ENCODE measurements at regions not wholly inside any gene's neighbourhood (a gene's known extent, or its start where the extent isn't known, plus 50 kb on each side); places are given as distances from the start of the nearest gene placed in this dataset.

DNA sequence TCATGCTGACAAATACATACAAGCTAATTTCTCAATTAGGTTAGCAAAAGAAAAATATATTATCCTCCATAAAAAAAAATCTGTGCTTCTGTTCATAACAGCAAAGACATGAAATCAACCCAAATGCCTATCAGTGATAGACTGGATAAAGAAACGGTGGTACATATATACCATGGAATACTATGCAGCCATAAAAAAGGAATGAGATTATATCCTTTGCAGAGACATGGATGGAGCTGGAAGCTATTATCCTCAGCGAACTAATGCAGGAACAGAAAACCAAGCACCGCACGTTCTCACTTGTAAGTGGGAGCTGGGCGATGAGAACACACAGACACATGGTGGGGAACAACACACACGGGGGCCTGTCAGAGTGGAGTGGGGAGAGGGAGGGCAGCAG is 84.0 kb upstream of the PALMD start:
- no peak overlapping the region for H2BK15ac ChIP-seq (ENCODE audit: low read depth, poor library complexity, severe bottlenecking)
- no peaks in the 10 kb centered on the region for H3K79me1 ChIP-seq (replicated peaks; ENCODE audit: low read length, poor library complexity, severe bottlenecking)
- 96% methylated on average over 5 of the region's 6 CpGs for WGBS
- peaks cover 6% of the 10 kb centered on the region for H3K4me1 ChIP-seq (ENCODE audit: control insufficient read depth, insufficient read depth, low read depth, low read length)
- no peak overlapping the region for H2AFZ ChIP-seq (ENCODE audit: low read depth, low read length)
- no peak overlapping the region for H3K4me3 ChIP-seq (ENCODE audit: insufficient read depth in 1 of 2, low read depth in 1 of 2, low read length in 2 of 2)
- no peak for DNase-seq
- H3K27me3 ChIP-seq (ENCODE audit: control insufficient read depth in 1 of 2, insufficient read depth in 1 of 2, low read length in 2 of 2), result no peaks in the 10 kb centered on the region
- H3K27ac ChIP-seq (ENCODE audit: low read length, poor library complexity, severe bottlenecking), result no peak overlapping the region
- H2BK12ac ChIP-seq (ENCODE audit: low read length in 2 of 2), result no peak overlapping the region
- no peak overlapping the region for H3K14ac ChIP-seq (ENCODE audit: low read length in 2 of 2)
- no peak overlapping the region for H3K4me2 ChIP-seq (ENCODE audit: low read length, poor library complexity, severe bottlenecking)
- no peak overlapping the region for H4K91ac ChIP-seq (ENCODE audit: low read length)
- no peak overlapping the region for H2BK5ac ChIP-seq (ENCODE audit: low read depth, low read length, poor library complexity, severe bottlenecking)
- H3K9me3 ChIP-seq (ENCODE audit: control insufficient read depth, low read length), result no peaks in the 10 kb centered on the region
- H4K8ac ChIP-seq (ENCODE audit: low read length), result no peak overlapping the region
- no peak overlapping the region for H3K4ac ChIP-seq (ENCODE audit: low read depth in 1 of 2, low read length in 2 of 2)
- H2AK5ac ChIP-seq (ENCODE audit: low read length, severe bottlenecking), result no peak overlapping the region
- H3K9ac ChIP-seq (ENCODE audit: low read length), result no peak overlapping the region
- no peak overlapping the region for H3K23ac ChIP-seq (ENCODE audit: low read length in 2 of 2)
- H2BK120ac ChIP-seq (ENCODE audit: low read depth, low read length), result no peak overlapping the region
- no peaks in the 10 kb centered on the region for H3K36me3 ChIP-seq (ENCODE audit: control insufficient read depth in 1 of 2, insufficient read depth in 2 of 2, low read depth in 1 of 2, low read length in 2 of 2)
- no peak overlapping the region for H3K18ac ChIP-seq (ENCODE audit: low read depth in 1 of 2, low read length in 2 of 2)

DNA sequence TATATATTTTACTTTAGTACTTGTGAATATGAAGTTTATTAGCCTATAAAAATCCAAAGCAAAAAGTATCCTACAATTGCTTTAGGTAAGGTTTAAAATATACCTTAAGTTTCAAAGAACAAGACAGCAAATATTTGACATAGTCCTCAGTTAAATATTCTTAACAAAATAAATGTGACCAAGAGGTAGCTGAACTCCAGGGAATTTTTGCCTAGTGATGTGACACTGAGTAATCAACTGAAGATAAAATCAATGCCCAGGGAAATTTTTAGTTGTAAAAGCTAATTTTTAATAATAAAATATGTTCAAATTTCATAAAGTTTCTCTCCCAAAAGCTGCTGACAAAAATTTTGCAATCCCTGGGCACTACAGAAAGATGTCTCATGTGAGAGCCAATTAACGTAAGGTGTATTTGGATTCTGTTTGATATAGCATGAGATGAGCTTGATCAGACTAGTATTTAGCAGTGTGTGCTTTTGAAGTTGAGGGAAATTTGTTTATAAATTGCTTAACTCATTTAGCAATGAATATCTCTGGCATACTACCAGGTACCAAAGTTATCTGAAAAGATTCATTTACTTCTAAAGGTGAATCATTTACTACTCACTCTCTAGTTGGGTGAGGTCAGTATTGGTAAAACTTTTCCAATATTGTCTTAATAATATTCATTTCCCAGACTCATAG is 80.2 kb upstream of the PALMD start:
- Histone ChIP-seq H3K27me3 (ENCODE audit: control insufficient read depth in 1 of 2, insufficient read depth in 1 of 2, low read length in 2 of 2) (no peaks in the 10 kb centered on the region), H3K4me1 (ENCODE audit: control insufficient read depth, insufficient read depth, low read depth, low read length) (no peaks in the 10 kb centered on the region), H3K9ac (ENCODE audit: low read length) (no peak overlapping the region), H4K8ac (ENCODE audit: low read length) (no peak overlapping the region), H2BK15ac (ENCODE audit: low read depth, poor library complexity, severe bottlenecking) (no peak overlapping the region), H2AK5ac (ENCODE audit: low read length, severe bottlenecking) (no peak overlapping the region), H3K4me2 (ENCODE audit: low read length, poor library complexity, severe bottlenecking) (no peak overlapping the region), H2AFZ (ENCODE audit: low read depth, low read length) (no peak overlapping the region), H3K27ac (ENCODE audit: low read length, poor library complexity, severe bottlenecking) (no peak overlapping the region), H3K4ac (ENCODE audit: low read depth in 1 of 2, low read length in 2 of 2) (no peak overlapping the region), H2BK5ac (ENCODE audit: low read depth, low read length, poor library complexity, severe bottlenecking) (no peak overlapping the region), H3K23ac (ENCODE audit: low read length in 2 of 2) (no peak overlapping the region), H3K79me1 (replicated peaks; ENCODE audit: low read length, poor library complexity, severe bottlenecking) (no peaks in the 10 kb centered on the region), H3K4me3 (ENCODE audit: insufficient read depth in 1 of 2, low read depth in 1 of 2, low read length in 2 of 2) (no peak overlapping the region), H2BK12ac (ENCODE audit: low read length in 2 of 2) (no peak overlapping the region), H2BK120ac (ENCODE audit: low read depth, low read length) (no peak overlapping the region), H3K36me3 (ENCODE audit: control insufficient read depth in 1 of 2, insufficient read depth in 2 of 2, low read depth in 1 of 2, low read length in 2 of 2) (no peaks in the 10 kb centered on the region), H3K14ac (ENCODE audit: low read length in 2 of 2) (no peak overlapping the region), H3K18ac (ENCODE audit: low read depth in 1 of 2, low read length in 2 of 2) (no peak overlapping the region), H4K91ac (ENCODE audit: low read length) (no peak overlapping the region), H3K9me3 (ENCODE audit: control insufficient read depth, low read length) (no peaks in the 10 kb centered on the region)
- 100% methylated on average over 1 of the region's 1 CpG for WGBS
- DNase-seq, result no peak

DNA sequence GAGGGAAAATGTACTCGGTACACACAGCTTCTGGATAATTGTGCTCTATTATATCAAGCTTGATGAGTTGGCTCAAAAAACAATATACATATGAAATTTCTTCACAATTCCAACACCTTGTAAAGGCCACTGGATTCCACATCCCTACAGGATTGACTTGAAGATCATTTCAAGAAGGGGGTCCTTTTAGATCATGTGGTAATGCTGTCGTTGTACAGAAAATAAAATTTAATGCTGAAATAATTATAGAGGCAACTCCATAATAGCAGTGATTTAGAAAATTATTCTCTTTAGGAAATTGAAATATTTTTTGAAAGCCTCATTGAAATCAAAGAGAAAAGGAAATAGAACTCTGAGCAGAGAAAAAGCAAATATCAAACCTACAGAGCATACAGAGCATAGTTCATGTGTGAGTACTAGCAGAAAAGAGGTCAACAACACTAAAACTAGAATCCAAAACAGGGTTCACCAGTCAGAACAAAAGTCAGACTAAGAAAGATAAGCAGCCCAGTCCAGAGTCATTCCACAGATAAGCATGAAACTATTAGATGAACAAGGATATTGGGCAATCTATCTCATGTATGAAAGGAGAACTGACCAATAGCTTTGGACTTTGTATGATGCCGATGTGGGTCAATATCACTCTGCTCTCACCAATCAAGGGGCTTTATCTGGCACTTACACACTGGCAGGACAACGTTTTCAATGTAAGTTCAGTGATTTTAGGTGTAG is 79.5 kb upstream of the PALMD start:
- Histone ChIP-seq H3K9ac (ENCODE audit: low read length) (no peak overlapping the region), H2BK15ac (ENCODE audit: low read depth, poor library complexity, severe bottlenecking) (no peak overlapping the region), H4K91ac (ENCODE audit: low read length) (no peak overlapping the region), H2AK5ac (ENCODE audit: low read length, severe bottlenecking) (no peak overlapping the region), H4K8ac (ENCODE audit: low read length) (no peak overlapping the region), H3K4ac (ENCODE audit: low read depth in 1 of 2, low read length in 2 of 2) (no peak overlapping the region), H3K18ac (ENCODE audit: low read depth in 1 of 2, low read length in 2 of 2) (no peak overlapping the region), H2BK120ac (ENCODE audit: low read depth, low read length) (no peak overlapping the region), H3K4me3 (ENCODE audit: insufficient read depth in 1 of 2, low read depth in 1 of 2, low read length in 2 of 2) (no peak overlapping the region), H3K27me3 (ENCODE audit: control insufficient read depth in 1 of 2, insufficient read depth in 1 of 2, low read length in 2 of 2) (no peaks in the 10 kb centered on the region), H3K4me2 (ENCODE audit: low read length, poor library complexity, severe bottlenecking) (no peak overlapping the region), H3K27ac (ENCODE audit: low read length, poor library complexity, severe bottlenecking) (no peak overlapping the region), H3K79me1 (replicated peaks; ENCODE audit: low read length, poor library complexity, severe bottlenecking) (no peaks in the 10 kb centered on the region), H3K23ac (ENCODE audit: low read length in 2 of 2) (no peak overlapping the region), H3K9me3 (ENCODE audit: control insufficient read depth, low read length) (no peaks in the 10 kb centered on the region), H2BK12ac (ENCODE audit: low read length in 2 of 2) (no peak overlapping the region), H3K14ac (ENCODE audit: low read length in 2 of 2) (no peak overlapping the region), H3K4me1 (ENCODE audit: control insufficient read depth, insufficient read depth, low read depth, low read length) (no peaks in the 10 kb centered on the region), H2BK5ac (ENCODE audit: low read depth, low read length, poor library complexity, severe bottlenecking) (no peak overlapping the region), H3K36me3 (ENCODE audit: control insufficient read depth in 1 of 2, insufficient read depth in 2 of 2, low read depth in 1 of 2, low read length in 2 of 2) (no peaks in the 10 kb centered on the region), H2AFZ (ENCODE audit: low read depth, low read length) (no peak overlapping the region)
- DNase-seq, result no peak
- 86% methylated on average over 2 of the region's 4 CpGs for WGBS

DNA sequence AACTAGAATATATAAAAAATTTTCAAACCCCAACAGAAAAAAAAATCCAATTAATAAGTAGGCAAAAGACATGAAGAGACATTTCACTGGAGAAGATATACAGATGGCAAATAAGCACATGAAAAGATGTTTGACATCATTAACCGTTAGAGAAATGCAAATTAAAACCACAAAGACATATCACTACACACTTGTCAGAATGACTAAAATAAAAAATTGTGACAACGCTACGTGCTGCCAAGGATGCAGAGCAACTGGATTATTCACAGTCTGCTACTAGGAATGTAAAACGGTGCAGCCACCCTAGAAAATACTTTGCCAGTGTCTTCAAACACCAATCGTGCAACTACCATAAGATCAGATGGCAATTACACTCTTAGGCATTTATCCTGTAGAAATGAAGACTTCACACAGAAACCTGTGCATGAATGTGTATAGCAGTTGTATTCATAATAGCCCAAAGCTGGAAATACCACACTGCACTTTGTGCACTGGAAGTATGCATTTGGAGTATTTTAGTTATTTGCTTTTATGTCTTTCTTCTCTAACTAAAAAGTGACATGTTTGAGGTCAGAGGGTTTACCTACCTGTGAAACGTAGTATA is 75.3 kb upstream of the PALMD start:
- Histone ChIP-seq H2BK12ac (ENCODE audit: low read length in 2 of 2) (no peak overlapping the region), H3K36me3 (ENCODE audit: control insufficient read depth in 1 of 2, insufficient read depth in 2 of 2, low read depth in 1 of 2, low read length in 2 of 2) (no peaks in the 10 kb centered on the region), H2BK120ac (ENCODE audit: low read depth, low read length) (no peak overlapping the region), H3K9me3 (ENCODE audit: control insufficient read depth, low read length) (no peaks in the 10 kb centered on the region), H3K23ac (ENCODE audit: low read length in 2 of 2) (no peak overlapping the region), H3K27ac (ENCODE audit: low read length, poor library complexity, severe bottlenecking) (no peak overlapping the region), H3K4ac (ENCODE audit: low read depth in 1 of 2, low read length in 2 of 2) (no peak overlapping the region), H3K18ac (ENCODE audit: low read depth in 1 of 2, low read length in 2 of 2) (no peak overlapping the region), H3K4me3 (ENCODE audit: insufficient read depth in 1 of 2, low read depth in 1 of 2, low read length in 2 of 2) (no peak overlapping the region), H3K14ac (ENCODE audit: low read length in 2 of 2) (no peak overlapping the region), H3K79me1 (replicated peaks; ENCODE audit: low read length, poor library complexity, severe bottlenecking) (no peaks in the 10 kb centered on the region), H3K27me3 (ENCODE audit: control insufficient read depth in 1 of 2, insufficient read depth in 1 of 2, low read length in 2 of 2) (no peaks in the 10 kb centered on the region), H3K4me1 (ENCODE audit: control insufficient read depth, insufficient read depth, low read depth, low read length) (no peaks in the 10 kb centered on the region), H2BK5ac (ENCODE audit: low read depth, low read length, poor library complexity, severe bottlenecking) (no peak overlapping the region), H3K9ac (ENCODE audit: low read length) (no peak overlapping the region), H2AK5ac (ENCODE audit: low read length, severe bottlenecking) (no peak overlapping the region), H2AFZ (ENCODE audit: low read depth, low read length) (no peak overlapping the region), H3K4me2 (ENCODE audit: low read length, poor library complexity, severe bottlenecking) (no peak overlapping the region), H2BK15ac (ENCODE audit: low read depth, poor library complexity, severe bottlenecking) (no peak overlapping the region), H4K8ac (ENCODE audit: low read length) (no peak overlapping the region), H4K91ac (ENCODE audit: low read length) (no peak overlapping the region)
- 85% methylated on average over 5 of the region's 6 CpGs for WGBS
- DNase-seq, result no peak
